ENCODE measurements at regions not wholly inside any gene's neighbourhood (a gene's known extent, or its start where the extent isn't known, plus 50 kb on each side); places are given as distances from the start of the nearest gene placed in this dataset.

DNA sequence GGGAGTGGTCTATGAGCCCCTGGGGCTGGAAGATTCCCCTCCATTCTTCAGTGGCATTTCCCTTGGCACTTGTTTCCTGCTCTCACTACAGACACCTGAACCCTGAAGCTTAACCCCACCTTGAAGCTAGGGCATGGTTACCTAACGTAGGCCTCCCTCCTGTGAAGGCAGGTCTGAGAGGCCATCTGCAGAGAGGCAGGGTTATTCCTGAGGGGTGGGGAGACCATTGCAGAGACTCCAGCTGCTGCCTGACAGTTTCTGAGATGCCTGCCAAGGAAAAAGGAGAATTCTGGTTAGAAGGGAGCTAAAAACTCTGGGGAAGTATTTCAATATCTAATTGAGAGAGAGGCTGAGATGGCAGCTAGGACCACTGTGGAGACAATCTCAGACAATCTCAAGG, 119.3 kb upstream of the NDUFV2 start:
- intact Hi-C loops (cut with DNase I) = loop anchor here in 1 of 2 donors (5.0 kb wide), 1 partner anchor 281 kb away; no protein-coding TSS in a partner anchor
- H3K9me3 ChIP-seq = no peaks in the 10 kb centered on the region
- H3K36me3 ChIP-seq = no peaks in the 10 kb centered on the region
- no peak for ATAC-seq
- H3K4me3 ChIP-seq = no peak overlapping the region
- no peaks in the 10 kb centered on the region for H3K27me3 ChIP-seq
- TF ChIP-seq, protein P1, sequence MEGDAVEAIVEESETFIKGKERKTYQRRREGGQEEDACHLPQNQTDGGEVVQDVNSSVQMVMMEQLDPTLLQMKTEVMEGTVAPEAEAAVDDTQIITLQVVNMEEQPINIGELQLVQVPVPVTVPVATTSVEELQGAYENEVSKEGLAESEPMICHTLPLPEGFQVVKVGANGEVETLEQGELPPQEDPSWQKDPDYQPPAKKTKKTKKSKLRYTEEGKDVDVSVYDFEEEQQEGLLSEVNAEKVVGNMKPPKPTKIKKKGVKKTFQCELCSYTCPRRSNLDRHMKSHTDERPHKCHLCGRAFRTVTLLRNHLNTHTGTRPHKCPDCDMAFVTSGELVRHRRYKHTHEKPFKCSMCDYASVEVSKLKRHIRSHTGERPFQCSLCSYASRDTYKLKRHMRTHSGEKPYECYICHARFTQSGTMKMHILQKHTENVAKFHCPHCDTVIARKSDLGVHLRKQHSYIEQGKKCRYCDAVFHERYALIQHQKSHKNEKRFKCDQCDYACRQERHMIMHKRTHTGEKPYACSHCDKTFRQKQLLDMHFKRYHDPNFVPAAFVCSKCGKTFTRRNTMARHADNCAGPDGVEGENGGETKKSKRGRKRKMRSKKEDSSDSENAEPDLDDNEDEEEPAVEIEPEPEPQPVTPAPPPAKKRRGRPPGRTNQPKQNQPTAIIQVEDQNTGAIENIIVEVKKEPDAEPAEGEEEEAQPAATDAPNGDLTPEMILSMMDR (IDR thresholded peaks at IDR 0.05) = no peak
- H3K4me1 ChIP-seq = no peaks in the 10 kb centered on the region
- H3K27ac ChIP-seq = no peak overlapping the region
- no peak for DNase-seq

DNA sequence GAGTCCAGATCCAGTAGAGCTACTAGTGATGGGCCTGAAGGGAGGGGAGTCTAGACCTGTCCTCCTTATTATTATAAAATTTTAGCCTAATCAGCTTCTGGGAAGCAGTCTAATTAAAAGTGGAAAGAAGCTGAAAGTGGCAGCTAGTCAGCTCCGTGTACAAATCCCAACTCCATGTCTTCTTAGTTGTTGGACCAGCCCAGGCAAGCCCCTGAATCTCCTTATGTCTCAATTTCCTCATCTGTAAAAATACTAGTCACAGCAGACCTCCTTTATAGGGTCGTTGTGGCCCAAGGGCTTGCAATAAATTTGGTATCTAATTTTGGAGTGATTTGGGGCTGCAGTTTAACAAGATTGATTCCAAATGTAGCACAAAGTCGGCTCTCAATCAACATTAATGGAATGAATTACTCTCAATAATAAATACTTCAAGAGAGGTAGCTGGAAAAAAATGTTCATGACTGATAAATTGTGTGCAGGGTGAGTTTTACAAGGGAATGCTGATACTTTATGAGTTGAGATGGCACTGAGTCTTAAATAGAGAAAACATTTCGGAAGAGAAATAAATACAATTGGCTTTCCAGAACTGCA, 118.3 kb upstream of the NDUFV2 start:
- Histone ChIP-seq H3K9me3 (no peaks in the 10 kb centered on the region), H3K4me3 (no peak overlapping the region), H3K4me1 (no peaks in the 10 kb centered on the region), H3K36me3 (no peaks in the 10 kb centered on the region), H3K27me3 (no peaks in the 10 kb centered on the region), H3K27ac (no peak overlapping the region)
- DNase-seq (no peak), ATAC-seq (no peak)
- TF ChIP-seq, protein P1 (IDR thresholded peaks at IDR 0.05) = no peak
- intact Hi-C loops (cut with DNase I) = loop anchor here in 1 of 2 donors (5.0 kb wide), 1 partner anchor 282 kb away; no protein-coding TSS in a partner anchor

DNA sequence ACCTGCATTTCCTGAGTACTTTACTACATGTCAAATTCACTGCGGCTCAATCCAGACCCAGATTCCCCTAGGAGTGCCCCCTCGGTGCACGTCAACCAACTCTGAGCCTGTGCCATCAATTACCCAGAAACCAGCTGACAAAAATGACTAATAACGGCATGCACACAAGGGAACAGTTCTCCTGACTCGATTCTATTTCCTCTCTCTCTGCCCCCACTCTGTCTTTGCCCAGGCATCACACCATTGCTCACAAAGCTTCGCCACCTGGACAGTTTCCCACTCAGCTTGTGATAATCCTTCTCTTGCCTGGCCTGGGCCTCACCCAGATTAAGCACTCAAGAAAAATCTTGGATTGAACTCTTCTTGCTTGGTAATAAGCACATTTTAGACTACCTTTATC, 115.3 kb upstream of the NDUFV2 start:
- no peaks in the 10 kb centered on the region for H3K36me3 ChIP-seq
- intact Hi-C loops (cut with DNase I) = loop anchor here in 1 of 2 donors (5.0 kb wide), 1 partner anchor 335 kb away; no protein-coding TSS in a partner anchor
- no peaks in the 10 kb centered on the region for H3K27me3 ChIP-seq
- no peaks in the 10 kb centered on the region for H3K9me3 ChIP-seq
- TF ChIP-seq, protein P1 (IDR thresholded peaks at IDR 0.05) = no peak
- no peak for ATAC-seq
- no peak for DNase-seq
- no peak overlapping the region for H3K27ac ChIP-seq
- no peak overlapping the region for H3K4me3 ChIP-seq
- H3K4me1 ChIP-seq = no peaks in the 10 kb centered on the region

GRCh38 chr18:8988260-8988871, 114.1 kb upstream of the NDUFV2 start:
- H3K36me3 ChIP-seq = no peaks in the 10 kb centered on the region
- no peak overlapping the region for H3K4me3 ChIP-seq
- H3K27me3 ChIP-seq = no peaks in the 10 kb centered on the region
- no peaks in the 10 kb centered on the region for H3K4me1 ChIP-seq
- DNase-seq = peak in 3 of 4 donors; percentile 33 to 67 (median 44)
- intact Hi-C loops (cut with DNase I) = loop anchor here in 1 of 2 donors (5.0 kb wide), 1 partner anchor 336 kb away; no protein-coding TSS in a partner anchor
- peak; percentile 93 for ATAC-seq
- TF ChIP-seq, protein P1 (IDR thresholded peaks at IDR 0.05) = peak; percentile 67 to 73
- no peak overlapping the region for H3K27ac ChIP-seq
- no peaks in the 10 kb centered on the region for H3K9me3 ChIP-seq

GRCh38 chr18:8989017-8989416, 113.5 kb upstream of the NDUFV2 start:
- H3K27ac ChIP-seq = no peak overlapping the region
- no peaks in the 10 kb centered on the region for H3K27me3 ChIP-seq
- intact Hi-C loops (cut with DNase I) = loop anchor here in 1 of 2 donors (5.0 kb wide), 1 partner anchor 337 kb away; no protein-coding TSS in a partner anchor
- H3K9me3 ChIP-seq = no peaks in the 10 kb centered on the region
- no peak for ATAC-seq
- no peak for DNase-seq
- H3K4me3 ChIP-seq = no peak overlapping the region
- TF ChIP-seq, protein P1 (IDR thresholded peaks at IDR 0.05) = no peak
- no peaks in the 10 kb centered on the region for H3K4me1 ChIP-seq
- H3K36me3 ChIP-seq = no peaks in the 10 kb centered on the region
